Neural cell (in vitro differentiated cells): ENCODE measurements at regions not wholly inside any gene's neighbourhood (a gene's known extent, or its start where the extent isn't known, plus 50 kb on each side); places are given as distances from the start of the nearest gene placed in this dataset.

Experiments used
- CTCF ChIP-seq: fragments of 450-650 bp; IDR thresholded peaks from 2 replicates; pipeline ENCODE4 v1.5.1; 2014; ENCODE audit warnings: antibody characterized with exemption, mild to moderate bottlenecking, moderate library complexity; ENCODE audit not compliant: poor library complexity, severe bottlenecking
- EP300 ChIP-seq: fragments of 450-650 bp; conservative IDR thresholded peaks from 2 replicates; pipeline ENCODE4 v1.6.1; 2014; ENCODE audit warnings: antibody characterized with exemption, mild to moderate bottlenecking, moderate library complexity; ENCODE audit not compliant: poor library complexity, severe bottlenecking
- EZH2 ChIP-seq: fragments of 200-600, 300-800 bp; shearing (Covaris generic), sonication (generic); IDR thresholded peaks from 2 replicates; pipeline ENCODE4 v1.6.1; 2014; ENCODE audit warnings: antibody characterized with exemption, low read length, borderline replicate concordance, mild to moderate bottlenecking; ENCODE audit not compliant: insufficient read depth, poor library complexity, severe bottlenecking
- MXI1 ChIP-seq: fragments of 450-650 bp; conservative IDR thresholded peaks from 2 replicates; pipeline ENCODE4 v1.6.1; 2014; ENCODE audit warnings: antibody characterized with exemption, mild to moderate bottlenecking; ENCODE audit not compliant: poor library complexity, severe bottlenecking
- POLR2AphosphoS5 ChIP-seq: IDR thresholded peaks from 2 replicates; pipeline ENCODE4 v1.6.1; 2012
- RAD21 ChIP-seq: fragments of 450-650 bp; conservative IDR thresholded peaks from 2 replicates; pipeline ENCODE4 v1.6.1; 2014; ENCODE audit warnings: antibody characterized with exemption, mild to moderate bottlenecking, moderate library complexity
- REST ChIP-seq: IDR thresholded peaks from 2 replicates; pipeline ENCODE4 v1.6.1; 2012; ENCODE audit warnings: borderline replicate concordance
- SMC3 ChIP-seq: fragments of 450-650 bp; conservative IDR thresholded peaks from 2 replicates; pipeline ENCODE4 v1.6.1; 2014; ENCODE audit warnings: antibody characterized with exemption, mild to moderate bottlenecking, moderate library complexity; ENCODE audit not compliant: poor library complexity
- TAF1 ChIP-seq: IDR thresholded peaks from 2 replicates; pipeline ENCODE4 v1.6.1; 2012; ENCODE audit warnings: low read depth

DNA sequence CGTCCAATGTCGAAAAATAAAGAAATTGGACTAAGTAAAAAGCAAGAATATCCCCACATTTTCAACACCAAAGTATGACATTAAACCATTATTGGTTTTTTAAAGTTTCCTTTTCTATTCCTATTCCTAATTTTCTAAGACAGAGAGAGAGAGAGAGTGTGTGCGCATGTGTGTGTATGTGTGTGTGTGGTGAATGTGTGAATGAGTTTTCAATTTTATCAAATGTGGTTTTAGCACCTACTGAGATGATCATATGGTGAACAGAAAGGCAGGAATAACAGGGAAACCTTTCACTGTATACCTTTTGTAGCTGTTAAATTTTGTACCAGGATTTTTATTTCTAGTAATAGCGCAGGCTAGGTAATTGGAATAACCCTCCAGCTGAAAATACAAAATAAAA, 80.4 kb upstream of the RAP1B start:
- TF ChIP-seq CTCF = no peak
- no peak for TF ChIP-seq EP300
- no peak for TF ChIP-seq TAF1
- no peak for TF ChIP-seq EZH2
- no peak for TF ChIP-seq MXI1
- no peak for TF ChIP-seq REST
- no peak for TF ChIP-seq POLR2AphosphoS5
- no peak for TF ChIP-seq RAD21
- no peak for TF ChIP-seq SMC3
